GM19395 (cell line): ENCODE measurements at regions not wholly inside any gene's neighbourhood (a gene's known extent, or its start where the extent isn't known, plus 50 kb on each side); places are given as distances from the start of the nearest gene placed in this dataset.
"Not testable (repeated sequence)": the region's sequence is repeated elsewhere in the genome, so short reads cannot be mapped to it uniquely, and the experiment has no call there.

Experiments
- ATAC-seq: cut with Tn5 transposase; IDR thresholded peaks from one replicate; pipeline ENCODE4 v1.9.1; 2021; ENCODE audit warnings: mild to moderate bottlenecking, moderate library complexity; ENCODE audit not compliant: unreplicated experiment

- ATAC-seq = peak; percentile 80
Observed at GRCh38 chr5:152527358-152528052, 122.4 kb upstream of the NMUR2 start.

- ATAC-seq = no peak
Observed at GRCh38 chr5:152529440-152529839, 124.4 kb upstream of the NMUR2 start.

- ATAC-seq = no peak
Observed at GRCh38 chr5:152532714-152533113, 127.6 kb upstream of the NMUR2 start.

GRCh38 chr5:152534641-152535040 is 129.6 kb upstream of the NMUR2 start:
- no peak for ATAC-seq

- ATAC-seq = no peak
Observed at GRCh38 chr5:152542741-152543140, 137.7 kb upstream of the NMUR2 start.

- ATAC-seq = no peak
Observed at GRCh38 chr5:152546493-152546892, 141.4 kb upstream of the NMUR2 start.

- no peak for ATAC-seq
Observed at GRCh38 chr5:152547202-152547601, 142.1 kb upstream of the NMUR2 start.

- ATAC-seq = no peak
Observed at GRCh38 chr5:152549709-152550108, 144.6 kb upstream of the NMUR2 start.

- peak; percentile 74 for ATAC-seq
Observed at GRCh38 chr5:152551061-152551460, 146.0 kb upstream of the NMUR2 start.

GRCh38 chr5:152556784-152557183 is 151.7 kb upstream of the NMUR2 start:
- ATAC-seq = no peak

- peak; percentile 82 for ATAC-seq
Observed at GRCh38 chr5:152560512-152561137, 155.5 kb upstream of the NMUR2 start.

GRCh38 chr5:152568016-152568415 is 162.9 kb upstream of the NMUR2 start:
- ATAC-seq = no peak

GRCh38 chr5:152572812-152573211 is 167.7 kb upstream of the NMUR2 start:
- no peak for ATAC-seq

- ATAC-seq = no peak
Observed at GRCh38 chr5:152584103-152584502, 179.0 kb upstream of the NMUR2 start.

- ATAC-seq = no peak
Observed at GRCh38 chr5:152592416-152592815, 187.3 kb upstream of the NMUR2 start.

- no peak for ATAC-seq
Observed at GRCh38 chr5:152593388-152593787, 188.3 kb upstream of the NMUR2 start.

GRCh38 chr5:152595405-152595804 is 190.3 kb upstream of the NMUR2 start:
- no peak for ATAC-seq

GRCh38 chr5:152599096-152599495 is 194.0 kb upstream of the NMUR2 start:
- ATAC-seq = no peak

- no peak for ATAC-seq
Observed at GRCh38 chr5:152601806-152602732, 197.0 kb upstream of the NMUR2 start.

GRCh38 chr5:152606050-152606449 is 201.0 kb upstream of the NMUR2 start:
- ATAC-seq = not testable (repeated sequence)

- ATAC-seq = no peak
Observed at GRCh38 chr5:152606776-152607364, 201.8 kb upstream of the NMUR2 start.
